ENCODE measurements at regions not wholly inside any gene's neighbourhood (a gene's known extent, or its start where the extent isn't known, plus 50 kb on each side); places are given as distances from the start of the nearest gene placed in this dataset.
A peak's percentile ranks its signal among the peaks of the same experiment; 100 is the strongest.

DNA sequence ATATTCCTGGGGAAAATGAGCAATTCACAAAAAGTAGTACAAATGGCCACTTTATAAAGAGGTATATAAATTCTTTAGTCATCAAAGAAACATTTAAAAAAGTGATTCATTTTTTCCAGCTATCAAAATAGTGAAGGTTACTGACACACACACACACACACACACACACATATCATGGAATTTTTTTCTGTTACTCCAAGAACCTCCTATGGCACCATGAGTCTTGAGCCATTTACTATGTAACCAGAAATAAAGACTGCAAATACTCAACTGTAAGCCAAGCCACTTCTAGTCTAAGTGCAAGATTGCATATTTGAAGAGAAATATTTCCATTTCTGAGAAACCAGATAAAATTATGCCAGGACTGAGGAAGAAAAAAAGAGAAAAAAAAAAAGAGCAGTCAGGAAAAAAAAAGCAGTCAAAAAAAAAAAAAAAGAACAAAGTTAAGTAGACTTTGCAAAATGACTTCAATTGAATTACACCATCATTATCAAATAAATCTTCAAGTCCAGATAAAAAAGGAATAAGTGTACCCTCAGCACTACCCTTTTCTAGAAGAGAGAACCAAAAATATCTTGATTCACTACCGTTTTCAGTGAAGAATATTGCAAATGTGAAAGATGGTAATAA is 275.7 kb downstream of the DAD1 start:
- TF ChIP-seq, protein P1, sequence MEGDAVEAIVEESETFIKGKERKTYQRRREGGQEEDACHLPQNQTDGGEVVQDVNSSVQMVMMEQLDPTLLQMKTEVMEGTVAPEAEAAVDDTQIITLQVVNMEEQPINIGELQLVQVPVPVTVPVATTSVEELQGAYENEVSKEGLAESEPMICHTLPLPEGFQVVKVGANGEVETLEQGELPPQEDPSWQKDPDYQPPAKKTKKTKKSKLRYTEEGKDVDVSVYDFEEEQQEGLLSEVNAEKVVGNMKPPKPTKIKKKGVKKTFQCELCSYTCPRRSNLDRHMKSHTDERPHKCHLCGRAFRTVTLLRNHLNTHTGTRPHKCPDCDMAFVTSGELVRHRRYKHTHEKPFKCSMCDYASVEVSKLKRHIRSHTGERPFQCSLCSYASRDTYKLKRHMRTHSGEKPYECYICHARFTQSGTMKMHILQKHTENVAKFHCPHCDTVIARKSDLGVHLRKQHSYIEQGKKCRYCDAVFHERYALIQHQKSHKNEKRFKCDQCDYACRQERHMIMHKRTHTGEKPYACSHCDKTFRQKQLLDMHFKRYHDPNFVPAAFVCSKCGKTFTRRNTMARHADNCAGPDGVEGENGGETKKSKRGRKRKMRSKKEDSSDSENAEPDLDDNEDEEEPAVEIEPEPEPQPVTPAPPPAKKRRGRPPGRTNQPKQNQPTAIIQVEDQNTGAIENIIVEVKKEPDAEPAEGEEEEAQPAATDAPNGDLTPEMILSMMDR (conservative IDR thresholded peaks at IDR 0.05; ENCODE audit: control insufficient read depth, insufficient read depth, low read depth, low read length) = no peak
- no peak overlapping the region for H3K4me3 ChIP-seq (ENCODE audit: control insufficient read depth, low read depth, low read length)
- DNase-seq (ENCODE audit: low read depth) = peak; percentile 19

DNA sequence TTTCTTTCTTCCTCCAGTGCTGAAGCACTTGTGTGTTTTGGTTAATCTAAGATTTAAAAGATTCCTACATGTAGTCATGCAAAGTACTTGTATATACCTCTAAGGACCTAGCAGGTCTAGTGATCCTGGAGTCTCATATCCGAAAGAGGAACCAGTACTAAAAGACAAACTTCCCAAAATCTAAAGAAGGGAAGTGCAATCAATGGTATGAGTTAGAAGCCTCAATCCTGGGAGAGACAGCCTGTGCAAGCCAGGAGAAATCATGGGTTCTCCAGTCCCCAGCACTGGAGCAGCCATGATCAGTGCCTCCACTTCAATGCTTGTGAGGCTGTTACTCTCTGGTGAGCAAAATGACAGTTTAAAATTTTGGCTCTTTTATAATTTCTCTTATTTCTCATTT is 277.4 kb downstream of the DAD1 start:
- TF ChIP-seq, protein P1 (conservative IDR thresholded peaks at IDR 0.05; ENCODE audit: control insufficient read depth, insufficient read depth, low read depth, low read length) = no peak
- H3K4me3 ChIP-seq (ENCODE audit: control insufficient read depth, low read depth, low read length) = no peak overlapping the region
- DNase-seq (ENCODE audit: low read depth) = no peak

DNA sequence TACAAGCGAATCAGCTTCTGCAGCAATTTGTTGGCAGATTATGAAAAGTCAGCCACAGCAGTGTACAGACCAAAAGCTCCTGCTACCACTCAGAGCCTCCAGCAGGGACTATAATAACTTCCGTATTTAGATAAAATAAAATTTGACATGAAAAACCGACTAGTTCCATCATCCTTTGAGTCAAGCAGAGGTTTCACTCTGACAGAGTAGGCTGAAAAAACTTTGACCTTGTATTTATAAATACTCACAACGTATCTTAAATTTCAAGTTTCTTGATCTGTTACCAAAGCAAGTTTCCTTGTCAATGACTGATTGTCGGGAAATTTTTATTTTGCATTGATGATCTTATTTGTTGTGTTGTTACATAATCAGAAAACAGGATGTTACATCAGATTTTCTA is 283.4 kb downstream of the DAD1 start:
- TF ChIP-seq, protein P1 (conservative IDR thresholded peaks at IDR 0.05; ENCODE audit: control insufficient read depth, insufficient read depth, low read depth, low read length) = no peak
- no peak for DNase-seq (ENCODE audit: low read depth)
- H3K4me3 ChIP-seq (ENCODE audit: control insufficient read depth, low read depth, low read length) = no peak overlapping the region

DNA sequence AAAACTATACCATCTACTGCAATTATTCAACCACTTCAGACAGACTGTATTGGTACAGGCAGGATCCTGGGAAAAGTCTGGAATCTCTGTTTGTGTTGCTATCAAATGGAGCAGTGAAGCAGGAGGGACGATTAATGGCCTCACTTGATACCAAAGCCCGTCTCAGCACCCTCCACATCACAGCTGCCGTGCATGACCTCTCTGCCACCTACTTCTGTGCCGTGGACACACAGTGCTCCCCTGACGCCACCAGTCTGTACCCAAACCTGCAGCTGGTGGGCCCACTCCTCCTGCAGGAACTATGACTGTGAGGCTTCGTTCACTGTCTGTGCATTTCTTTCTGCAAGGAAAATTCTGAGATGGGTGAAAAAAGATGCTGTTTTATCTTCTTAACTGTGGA is 284.7 kb downstream of the DAD1 start:
- DNase-seq (ENCODE audit: low read depth) = no peak
- no peak overlapping the region for H3K4me3 ChIP-seq (ENCODE audit: control insufficient read depth, low read depth, low read length)

DNA sequence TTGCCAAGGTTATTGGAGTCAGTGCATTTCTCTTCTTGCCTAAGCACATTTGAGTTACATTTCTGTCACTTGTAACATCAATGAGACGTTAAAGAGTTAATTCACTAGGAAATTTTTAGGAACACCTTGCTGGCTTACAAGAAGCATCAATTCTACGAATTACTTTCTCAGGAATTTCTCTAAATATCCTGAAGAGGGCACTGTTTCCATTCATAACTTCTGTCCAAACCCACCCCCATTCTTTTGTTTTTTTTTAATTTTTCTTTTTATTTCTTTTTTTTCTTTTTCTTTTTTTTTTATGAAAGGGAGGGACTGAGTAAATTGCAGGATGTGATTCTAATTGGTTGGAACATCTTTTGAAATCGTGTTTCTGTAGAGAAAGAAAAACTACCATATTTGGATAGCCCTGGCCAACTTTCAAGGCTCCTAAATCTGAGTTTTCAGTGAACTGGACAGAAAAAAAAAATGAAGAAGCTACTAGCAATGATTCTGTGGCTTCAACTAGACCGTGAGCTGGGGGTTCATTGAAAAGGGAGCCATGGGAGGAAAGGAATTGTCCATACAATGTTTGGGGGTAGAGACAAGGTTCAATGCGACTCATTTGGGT is 285.3 kb downstream of the DAD1 start:
- TF ChIP-seq, protein P1 (conservative IDR thresholded peaks at IDR 0.05; ENCODE audit: control insufficient read depth, insufficient read depth, low read depth, low read length) = peak; percentile 54
- DNase-seq (ENCODE audit: low read depth) = peak; percentile 25

More for the DNA sequence above, 284.7 kb downstream of the DAD1 start:
- TF ChIP-seq, protein P1 (conservative IDR thresholded peaks at IDR 0.05; ENCODE audit: control insufficient read depth, insufficient read depth, low read depth, low read length) = no peak

DNA sequence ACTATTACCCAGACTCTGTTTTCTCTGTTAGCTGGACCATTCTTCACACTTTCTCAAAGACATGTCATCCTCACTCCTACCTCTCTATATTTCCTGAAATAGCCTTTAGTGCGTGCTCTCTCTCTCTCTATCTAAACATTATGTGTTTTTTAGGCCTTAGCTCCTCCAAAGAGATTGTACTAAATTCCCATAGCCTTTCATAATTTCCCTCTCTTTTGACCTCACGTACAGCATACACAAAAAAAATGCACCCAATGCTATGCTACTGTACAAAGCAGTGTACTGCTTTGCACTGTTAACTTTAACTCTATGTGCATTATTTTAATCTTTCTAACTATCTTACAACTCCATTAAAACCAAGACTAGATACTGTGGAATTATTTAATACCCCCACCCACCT is 288.4 kb downstream of the DAD1 start:
- TF ChIP-seq, protein P1 (conservative IDR thresholded peaks at IDR 0.05; ENCODE audit: control insufficient read depth, insufficient read depth, low read depth, low read length) = no peak
- H3K4me3 ChIP-seq (ENCODE audit: control insufficient read depth, low read depth, low read length) = no peak overlapping the region
- DNase-seq (ENCODE audit: low read depth) = no peak

More for the DNA sequence above, 285.3 kb downstream of the DAD1 start:
- H3K4me3 ChIP-seq (ENCODE audit: control insufficient read depth, low read depth, low read length) = no peak overlapping the region
